PC-9 (cell line): ENCODE measurements at regions not wholly inside any gene's neighbourhood (a gene's known extent, or its start where the extent isn't known, plus 50 kb on each side); places are given as distances from the start of the nearest gene placed in this dataset.

Experiments
- CTCF ChIP-seq: fragments of 200-600 bp; sonication (generic); conservative IDR thresholded peaks from 2 replicates; pipeline ENCODE4 v1.6.1; 2017; ENCODE audit warnings: mixed run types, antibody characterized with exemption, mild to moderate bottlenecking, moderate library complexity
- EZH2 ChIP-seq: fragments of 200-600 bp; sonication (generic); IDR thresholded peaks from 2 replicates; pipeline ENCODE4 v1.8.0; 2017; ENCODE audit warnings: antibody characterized with exemption, low read depth

- no peak for TF ChIP-seq EZH2
- TF ChIP-seq CTCF: no peak
Measured at GRCh38 chr16:79476580-79476979, 124.0 kb downstream of the MAF start.
